Fibroblast of lung (primary cell): ENCODE measurements at regions not wholly inside any gene's neighbourhood (a gene's known extent, or its start where the extent isn't known, plus 50 kb on each side); places are given as distances from the start of the nearest gene placed in this dataset.

ENCODE experiments used
- DNase-seq, 2 donors: peaks; one replicate each; pipeline versions ENCODE4 v3.0.0 to v3.0.0-alpha.2; 2010; ENCODE audit warnings: low read depth in 2 of 2
- H2AFZ ChIP-seq: 2 replicates; pipeline ENCODE4 v1.5.1; 2012; ENCODE audit warnings: low read length, control low read depth, inconsistent platforms
- H3K27ac ChIP-seq: 2 replicates; pipeline ENCODE4 v1.5.1; 2011; ENCODE audit warnings: low read length, control low read depth; ENCODE audit not compliant: insufficient read depth
- H3K27me3 ChIP-seq: 2 replicates; pipeline ENCODE4 v1.5.1; 2011; ENCODE audit warnings: mild to moderate bottlenecking, low read length; ENCODE audit not compliant: control insufficient read depth, insufficient read depth
- H3K36me3 ChIP-seq: 2 replicates; pipeline ENCODE4 v1.5.1; 2011; ENCODE audit warnings: low read length; ENCODE audit not compliant: control insufficient read depth, insufficient read depth
- H3K4me1 ChIP-seq: 2 replicates; pipeline ENCODE4 v1.5.1; 2011; ENCODE audit warnings: low read length; ENCODE audit not compliant: control insufficient read depth, insufficient read depth; ENCODE audit errors: extremely low read depth
- H3K4me2 ChIP-seq: 2 replicates; pipeline ENCODE4 v1.5.1; 2011; ENCODE audit warnings: low read length, control low read depth; ENCODE audit not compliant: insufficient read depth; ENCODE audit errors: extremely low read depth
- H3K4me3 ChIP-seq, 4 experiments: fragments of 200-600 bp in 1 of 4; sonication (generic) in 1 of 4; replicated peaks in 1 of 4; 2 replicates each; pipeline ENCODE4 v1.5.1; 2011 to 2016; ENCODE audit warnings: low read length in 4 of 4, low read depth in 3 of 4, mild to moderate bottlenecking in 3 of 4, control low read depth in 2 of 4, inconsistent platforms in 1 of 4, mixed read lengths in 1 of 4; ENCODE audit not compliant: insufficient read depth in 1 of 4; ENCODE audit errors: control extremely low read depth in 1 of 4
- H3K79me2 ChIP-seq: 2 replicates; pipeline ENCODE4 v1.5.1; 2012; ENCODE audit warnings: mild to moderate bottlenecking, low read length, inconsistent platforms; ENCODE audit not compliant: control insufficient read depth, insufficient read depth
- H3K9ac ChIP-seq: 2 replicates; pipeline ENCODE4 v1.5.1; 2011; ENCODE audit warnings: mild to moderate bottlenecking, low read length, control low read depth; ENCODE audit not compliant: insufficient read depth
- H3K9me3 ChIP-seq: 2 replicates; pipeline ENCODE4 v1.5.1; 2012; ENCODE audit warnings: low read depth, low read length; ENCODE audit not compliant: control insufficient read depth, insufficient read depth
- H4K20me1 ChIP-seq: 2 replicates; pipeline ENCODE4 v1.5.1; 2011; ENCODE audit warnings: low read length; ENCODE audit not compliant: control insufficient read depth, insufficient read depth; ENCODE audit errors: extremely low read depth
- EZH2 ChIP-seq: IDR thresholded peaks from 2 replicates; pipeline ENCODE4 v1.5.1; 2012; ENCODE audit warnings: low read length, control low read depth, mild to moderate bottlenecking; ENCODE audit errors: missing control alignments
- TF ChIP-seq, protein P1 (sequence below), 2 donors: IDR thresholded peaks in 1 of 2; conservative IDR thresholded peaks in 1 of 2; 1 replicate in 1 of 2; 2 replicates in 1 of 2; pipeline ENCODE4 v1.5.1; 2011 to 2012; ENCODE audit warnings: low read length in 2 of 2, control low read depth in 1 of 2, inconsistent platforms in 1 of 2, low read depth in 1 of 2, mild to moderate bottlenecking in 1 of 2

DNA sequence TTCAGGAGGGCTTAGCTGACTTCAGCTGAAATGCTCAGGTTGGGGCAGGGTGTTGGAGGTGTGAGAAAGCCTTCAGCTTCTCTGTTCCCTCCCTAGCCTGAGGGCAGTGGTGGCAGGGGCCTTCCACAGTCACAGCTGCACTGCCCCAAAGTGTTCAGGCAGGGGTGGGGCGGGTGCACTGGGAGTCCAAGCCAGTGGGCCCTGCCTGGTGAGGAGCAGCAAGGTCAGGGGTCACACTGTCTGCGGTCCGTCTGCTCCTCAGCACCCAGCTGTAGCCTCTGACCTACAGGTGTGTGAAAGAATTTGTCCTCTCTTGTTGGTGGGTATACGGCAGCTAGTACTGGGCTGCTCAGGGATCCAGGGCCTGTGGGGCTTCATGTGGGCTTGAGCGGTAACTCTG, 490.4 kb upstream of the NCAM2 start:
- no peak overlapping the region for H3K27ac ChIP-seq
- H3K79me2 ChIP-seq: no peaks in the 10 kb centered on the region
- DNase-seq: no peak
- H3K36me3 ChIP-seq: no peaks in the 10 kb centered on the region
- H3K9ac ChIP-seq: no peak overlapping the region
- H3K9me3 ChIP-seq: no peaks in the 10 kb centered on the region
- no peak overlapping the region for H2AFZ ChIP-seq
- no peak for TF ChIP-seq EZH2
- TF ChIP-seq, protein P1, sequence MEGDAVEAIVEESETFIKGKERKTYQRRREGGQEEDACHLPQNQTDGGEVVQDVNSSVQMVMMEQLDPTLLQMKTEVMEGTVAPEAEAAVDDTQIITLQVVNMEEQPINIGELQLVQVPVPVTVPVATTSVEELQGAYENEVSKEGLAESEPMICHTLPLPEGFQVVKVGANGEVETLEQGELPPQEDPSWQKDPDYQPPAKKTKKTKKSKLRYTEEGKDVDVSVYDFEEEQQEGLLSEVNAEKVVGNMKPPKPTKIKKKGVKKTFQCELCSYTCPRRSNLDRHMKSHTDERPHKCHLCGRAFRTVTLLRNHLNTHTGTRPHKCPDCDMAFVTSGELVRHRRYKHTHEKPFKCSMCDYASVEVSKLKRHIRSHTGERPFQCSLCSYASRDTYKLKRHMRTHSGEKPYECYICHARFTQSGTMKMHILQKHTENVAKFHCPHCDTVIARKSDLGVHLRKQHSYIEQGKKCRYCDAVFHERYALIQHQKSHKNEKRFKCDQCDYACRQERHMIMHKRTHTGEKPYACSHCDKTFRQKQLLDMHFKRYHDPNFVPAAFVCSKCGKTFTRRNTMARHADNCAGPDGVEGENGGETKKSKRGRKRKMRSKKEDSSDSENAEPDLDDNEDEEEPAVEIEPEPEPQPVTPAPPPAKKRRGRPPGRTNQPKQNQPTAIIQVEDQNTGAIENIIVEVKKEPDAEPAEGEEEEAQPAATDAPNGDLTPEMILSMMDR (conservative IDR thresholded peaks at IDR 0.05 in 1 of 2, IDR thresholded peaks at IDR 0.05 in 1 of 2; ENCODE audit: low read depth in 1 of 2, low read length in 2 of 2): no peak
- no peaks in the 10 kb centered on the region for H3K27me3 ChIP-seq
- H3K4me1 ChIP-seq: no peaks in the 10 kb centered on the region
- no peak overlapping the region for H3K4me2 ChIP-seq
- no peaks in the 10 kb centered on the region for H4K20me1 ChIP-seq
- no peak overlapping the region for H3K4me3 ChIP-seq

DNA sequence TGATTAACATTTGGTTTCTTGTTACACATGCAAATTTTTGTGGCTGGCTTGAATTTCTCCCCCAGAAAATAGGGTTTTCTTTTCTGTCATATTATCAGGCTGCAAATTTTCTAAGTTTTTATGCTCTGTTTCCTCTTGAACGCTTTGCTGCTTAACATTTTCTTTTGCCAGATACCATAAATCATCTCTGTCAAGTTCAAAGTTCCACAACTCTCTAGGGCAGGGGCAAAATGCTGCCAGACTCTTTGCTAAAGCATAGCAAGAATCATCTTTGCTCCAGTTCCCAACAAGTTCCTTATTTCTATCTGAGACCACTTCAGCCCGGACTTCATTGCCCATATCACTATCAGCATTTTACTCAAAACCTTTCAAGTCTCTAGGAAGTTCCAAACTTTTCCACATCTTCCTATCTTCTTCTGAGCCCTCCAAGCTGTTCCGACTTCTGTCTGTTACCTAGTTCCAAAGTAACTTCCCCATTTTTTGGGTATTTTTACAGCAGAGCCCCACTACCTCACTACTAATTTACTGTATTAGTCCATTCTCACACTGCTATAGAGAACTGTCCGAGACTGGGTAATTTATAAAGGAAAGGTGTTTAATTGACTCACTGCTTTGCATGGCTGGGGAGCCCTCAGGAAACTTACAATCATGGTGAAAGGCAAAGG, 486.9 kb upstream of the NCAM2 start:
- no peak overlapping the region for H3K9ac ChIP-seq
- no peaks in the 10 kb centered on the region for H3K27me3 ChIP-seq
- no peaks in the 10 kb centered on the region for H3K9me3 ChIP-seq
- H4K20me1 ChIP-seq: no peaks in the 10 kb centered on the region
- H3K36me3 ChIP-seq: no peaks in the 10 kb centered on the region
- no peak overlapping the region for H3K27ac ChIP-seq
- TF ChIP-seq EZH2: no peak
- TF ChIP-seq, protein P1 (conservative IDR thresholded peaks at IDR 0.05 in 1 of 2, IDR thresholded peaks at IDR 0.05 in 1 of 2; ENCODE audit: low read depth in 1 of 2, low read length in 2 of 2): no peak
- no peak overlapping the region for H3K4me3 ChIP-seq
- no peak overlapping the region for H3K4me2 ChIP-seq
- no peaks in the 10 kb centered on the region for H3K79me2 ChIP-seq
- H2AFZ ChIP-seq: no peak overlapping the region
- no peaks in the 10 kb centered on the region for H3K4me1 ChIP-seq
- no peak for DNase-seq

DNA sequence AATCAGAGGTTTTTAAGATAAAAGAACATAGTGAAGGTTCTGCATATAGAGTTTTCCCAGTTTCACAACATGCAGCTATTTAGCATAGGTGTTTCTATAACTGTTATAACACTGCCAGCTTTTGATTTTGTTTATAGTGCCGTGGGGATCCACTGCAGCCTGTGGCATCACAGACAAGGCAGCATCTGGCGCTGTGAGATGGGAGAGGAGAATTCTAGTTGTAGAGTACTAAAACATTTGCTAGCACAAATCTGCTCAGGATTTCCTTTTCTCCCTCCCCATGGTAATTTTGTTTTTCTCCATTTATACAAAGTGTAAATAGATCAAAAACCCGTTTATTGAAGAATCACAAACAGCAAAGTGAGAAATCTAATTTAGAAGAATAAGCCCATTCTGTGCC, 482.8 kb upstream of the NCAM2 start:
- no peaks in the 10 kb centered on the region for H3K36me3 ChIP-seq
- no peak overlapping the region for H3K9ac ChIP-seq
- no peaks in the 10 kb centered on the region for H3K79me2 ChIP-seq
- no peaks in the 10 kb centered on the region for H4K20me1 ChIP-seq
- TF ChIP-seq, protein P1 (conservative IDR thresholded peaks at IDR 0.05 in 1 of 2, IDR thresholded peaks at IDR 0.05 in 1 of 2; ENCODE audit: low read depth in 1 of 2, low read length in 2 of 2): no peak
- no peak for TF ChIP-seq EZH2
- no peak overlapping the region for H2AFZ ChIP-seq
- no peaks in the 10 kb centered on the region for H3K9me3 ChIP-seq
- H3K27me3 ChIP-seq: no peaks in the 10 kb centered on the region
- no peak overlapping the region for H3K27ac ChIP-seq
- H3K4me1 ChIP-seq: no peaks in the 10 kb centered on the region
- no peak overlapping the region for H3K4me3 ChIP-seq
- DNase-seq: no peak
- H3K4me2 ChIP-seq: no peak overlapping the region
